Body of pancreas (tissue), 4 donors: ENCODE measurements at regions not wholly inside any gene's neighbourhood (a gene's known extent, or its start where the extent isn't known, plus 50 kb on each side); places are given as distances from the start of the nearest gene placed in this dataset.

Experiments used
- ATAC-seq: fragments of 150-250 bp; one replicate; pipeline ENCODE4 v1.9.1; 2016
- DNase-seq, 4 donors: peaks; one replicate each; pipeline ENCODE4 v3.0.0-alpha.2; 2019
- H3K27ac ChIP-seq, 4 donors: fragments of 200-600 bp; sonication (generic); 1 replicate in 3 of 4; 2 replicates in 1 of 4; pipeline versions ENCODE4 v1.5.1 to v1.6.1; 2016 to 2019; ENCODE audit warnings: mild to moderate bottlenecking in 1 of 4, mixed read lengths in 1 of 4, moderate library complexity in 1 of 4
- H3K27me3 ChIP-seq, 2 donors: fragments of 200-600 bp; sonication (generic); one replicate each; pipeline ENCODE4 v1.6.0; 2016; ENCODE audit warnings: mild to moderate bottlenecking in 1 of 2
- H3K36me3 ChIP-seq, 2 donors: fragments of 200-600 bp; sonication (generic); replicated peaks in 1 of 2; 2 replicates each; pipeline ENCODE4 v1.5.1; 2016; ENCODE audit warnings: low read depth in 2 of 2; ENCODE audit not compliant: insufficient read depth in 1 of 2
- H3K4me1 ChIP-seq: fragments of 200-600 bp; sonication (generic); one replicate; pipeline ENCODE4 v1.6.0; 2016
- H3K4me3 ChIP-seq, 2 donors: fragments of 200-600 bp; sonication (generic); 1 replicate in 1 of 2; 2 replicates in 1 of 2; pipeline ENCODE4 v1.5.1; 2016 to 2019
- H3K9me3 ChIP-seq, 3 donors: fragments of 200-600 bp; sonication (generic); 1 replicate in 2 of 3; 2 replicates in 1 of 3; pipeline ENCODE4 v1.5.1; 2016
- POLR2A ChIP-seq, 3 donors: fragments of 450-650 bp; IDR thresholded peaks; one replicate each; pipeline ENCODE4 v1.6.1; 2016; ENCODE audit warnings: antibody characterized with exemption in 3 of 3, mild to moderate bottlenecking in 2 of 3
- WGBS, 2 donors: methylation state at CpG; one replicate each; pipeline ENCODE4 v1.1.5; 2017; 5-methylcytosine and 5-hydroxymethylcytosine counted together
- intact Hi-C: fragments of 100-400 bp; cut with DNase I; formaldehyde crosslinking; loops from one replicate; pipeline ENCODE4 v1.15.1; 2023
- TF ChIP-seq, protein P1 (sequence below), 7 experiments: fragments of 450-650 bp in 4 of 7; fragments of 200-600 bp in 3 of 7; sonication (generic) in 3 of 7; IDR thresholded peaks; one replicate each; pipeline ENCODE4 v1.5.1; 2016 to 2019; ENCODE audit warnings: antibody characterized with exemption in 7 of 7

DNA sequence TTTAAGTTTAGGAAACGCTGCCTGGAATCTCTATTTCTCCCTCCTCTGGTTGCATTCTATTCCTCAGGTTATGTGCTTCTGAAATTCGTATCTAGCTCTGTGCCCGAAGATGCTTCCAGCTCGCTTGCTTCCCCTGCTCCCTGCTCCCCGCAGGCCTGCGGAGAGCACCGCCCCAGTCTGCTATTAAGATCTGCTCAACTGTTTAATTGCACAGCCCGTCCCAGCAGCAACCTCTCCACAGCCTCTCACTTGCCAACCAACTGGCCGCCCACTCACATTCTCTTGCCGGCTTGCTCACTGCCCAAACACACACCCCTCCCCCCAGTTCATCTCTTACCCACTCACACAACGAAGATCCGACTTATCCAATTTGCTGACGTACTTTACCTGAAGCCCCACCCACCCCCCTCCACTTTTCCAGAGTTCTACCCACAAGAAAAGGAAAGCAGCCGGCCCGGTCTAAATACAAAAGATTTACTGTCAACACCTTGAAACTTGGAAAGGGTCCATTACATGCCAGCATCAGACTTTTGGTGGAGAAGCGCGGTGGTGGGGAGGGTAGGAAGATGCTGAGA, 167.3 kb upstream of the KLF14 start:
- WGBS, 2 donors = 17 to 22% methylated on average over 17 of the region's 17 CpGs
- H3K4me3 ChIP-seq = no peak overlapping the region

DNA sequence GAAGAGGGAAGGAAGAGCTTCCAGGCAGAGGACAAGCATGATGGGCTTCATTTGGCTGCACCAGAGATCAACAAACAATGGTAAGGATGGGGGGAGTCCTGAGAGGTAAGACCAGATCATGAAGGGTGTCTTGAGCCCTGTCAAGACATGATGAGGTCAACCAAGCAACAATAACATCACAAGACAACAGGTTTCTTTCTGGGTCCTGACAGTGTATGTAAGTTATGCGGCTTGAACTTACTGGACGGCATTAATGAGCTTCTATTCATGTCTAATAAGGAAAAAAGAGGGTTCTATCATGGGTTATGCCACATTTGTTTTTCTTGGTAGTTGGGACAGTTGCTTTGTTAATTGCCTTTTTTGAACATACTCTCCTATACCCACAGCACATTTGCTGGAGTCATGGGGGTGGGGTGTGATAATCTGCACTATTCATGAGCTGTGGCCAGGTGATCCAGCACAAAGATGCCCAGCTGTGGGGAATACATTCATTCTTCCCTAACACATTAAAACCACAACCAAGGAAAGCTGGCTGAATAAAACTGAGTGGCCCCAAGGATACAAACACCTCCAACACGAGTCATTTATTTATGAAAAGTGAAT, 168.8 kb upstream of the KLF14 start:
- Histone ChIP-seq H3K27me3 (no peaks in the 10 kb centered on the region), H3K4me1 (peaks cover 70% of the 10 kb centered on the region), H3K36me3 (no peaks in the 10 kb centered on the region), H3K27ac (peak overlapping the region; percentile 66 to 74 (median 68)), H3K4me3 (no peak overlapping the region), H3K9me3 (no peaks in the 10 kb centered on the region)
- intact Hi-C loops = no loop called here
- no peak for ATAC-seq
- DNase-seq = no peak
- 84 to 90% methylated on average over 3 of the region's 3 CpGs for WGBS, 2 donors
- TF ChIP-seq, protein P1, sequence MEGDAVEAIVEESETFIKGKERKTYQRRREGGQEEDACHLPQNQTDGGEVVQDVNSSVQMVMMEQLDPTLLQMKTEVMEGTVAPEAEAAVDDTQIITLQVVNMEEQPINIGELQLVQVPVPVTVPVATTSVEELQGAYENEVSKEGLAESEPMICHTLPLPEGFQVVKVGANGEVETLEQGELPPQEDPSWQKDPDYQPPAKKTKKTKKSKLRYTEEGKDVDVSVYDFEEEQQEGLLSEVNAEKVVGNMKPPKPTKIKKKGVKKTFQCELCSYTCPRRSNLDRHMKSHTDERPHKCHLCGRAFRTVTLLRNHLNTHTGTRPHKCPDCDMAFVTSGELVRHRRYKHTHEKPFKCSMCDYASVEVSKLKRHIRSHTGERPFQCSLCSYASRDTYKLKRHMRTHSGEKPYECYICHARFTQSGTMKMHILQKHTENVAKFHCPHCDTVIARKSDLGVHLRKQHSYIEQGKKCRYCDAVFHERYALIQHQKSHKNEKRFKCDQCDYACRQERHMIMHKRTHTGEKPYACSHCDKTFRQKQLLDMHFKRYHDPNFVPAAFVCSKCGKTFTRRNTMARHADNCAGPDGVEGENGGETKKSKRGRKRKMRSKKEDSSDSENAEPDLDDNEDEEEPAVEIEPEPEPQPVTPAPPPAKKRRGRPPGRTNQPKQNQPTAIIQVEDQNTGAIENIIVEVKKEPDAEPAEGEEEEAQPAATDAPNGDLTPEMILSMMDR (IDR thresholded peaks at IDR 0.05) = no peak
- TF ChIP-seq POLR2A (IDR thresholded peaks at IDR 0.05) = no peak

More for the DNA sequence above, 167.3 kb upstream of the KLF14 start:
- Histone ChIP-seq H3K27ac (peak overlapping the region; percentile 66 to 74 (median 68)), H3K36me3 (no peaks in the 10 kb centered on the region), H3K4me1 (peaks cover 85% of the 10 kb centered on the region), H3K27me3 (no peaks in the 10 kb centered on the region), H3K9me3 (no peaks in the 10 kb centered on the region)
- peak; percentile 41 for ATAC-seq
- intact Hi-C loops = no loop called here
- DNase-seq = peak; percentile 53 to 87 (median 70)
- TF ChIP-seq, protein P1 (IDR thresholded peaks at IDR 0.05) = no peak
- peak in 2 of 3 donors; percentile 36 to 42 for TF ChIP-seq POLR2A (IDR thresholded peaks at IDR 0.05)

DNA sequence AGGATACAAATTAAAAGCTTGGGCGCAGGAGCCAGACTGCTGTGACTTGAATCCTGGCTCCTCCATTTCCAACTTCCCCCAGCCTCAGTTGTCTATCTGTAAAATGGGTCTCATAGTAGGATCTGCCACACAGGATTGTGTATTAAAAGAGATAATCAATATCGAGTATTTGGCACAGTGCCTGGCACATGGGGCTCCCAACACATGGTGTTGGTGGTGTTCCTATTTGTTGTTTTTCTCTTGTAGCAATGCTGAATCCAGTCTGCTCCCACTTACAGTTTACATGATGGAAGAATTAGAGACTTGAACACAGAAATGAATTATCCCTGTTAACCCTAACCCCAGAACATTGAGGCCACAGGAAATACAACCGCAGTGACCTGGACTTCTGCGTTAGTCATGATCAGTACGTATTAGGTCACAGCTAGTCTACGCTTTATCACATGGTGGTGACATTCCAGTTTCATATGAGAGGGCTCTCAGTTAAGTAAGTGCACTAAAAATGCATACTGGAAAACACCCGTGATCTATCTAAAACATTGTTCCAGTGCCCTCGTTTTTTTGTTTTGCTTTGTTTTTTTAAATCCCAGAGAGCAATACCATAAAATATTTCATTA, 169.5 kb upstream of the KLF14 start:
- Histone ChIP-seq H3K4me3 (no peak overlapping the region), H3K27ac (peak overlapping the region in 3 of 4 donors; percentile 62 to 74 (median 67)), H3K27me3 (no peaks in the 10 kb centered on the region), H3K36me3 (no peaks in the 10 kb centered on the region), H3K4me1 (peaks cover 64% of the 10 kb centered on the region), H3K9me3 (no peaks in the 10 kb centered on the region)
- ATAC-seq (no peak), DNase-seq (peak in 2 of 4 donors; percentile 33 to 46)
- intact Hi-C loops = no loop called here
- TF ChIP-seq, protein P1 (IDR thresholded peaks at IDR 0.05) = no peak
- TF ChIP-seq POLR2A (IDR thresholded peaks at IDR 0.05) = no peak
- 60 to 65% methylated on average over 8 of the region's 8 CpGs for whole genome bisulfite sequencing, 2 donors

DNA sequence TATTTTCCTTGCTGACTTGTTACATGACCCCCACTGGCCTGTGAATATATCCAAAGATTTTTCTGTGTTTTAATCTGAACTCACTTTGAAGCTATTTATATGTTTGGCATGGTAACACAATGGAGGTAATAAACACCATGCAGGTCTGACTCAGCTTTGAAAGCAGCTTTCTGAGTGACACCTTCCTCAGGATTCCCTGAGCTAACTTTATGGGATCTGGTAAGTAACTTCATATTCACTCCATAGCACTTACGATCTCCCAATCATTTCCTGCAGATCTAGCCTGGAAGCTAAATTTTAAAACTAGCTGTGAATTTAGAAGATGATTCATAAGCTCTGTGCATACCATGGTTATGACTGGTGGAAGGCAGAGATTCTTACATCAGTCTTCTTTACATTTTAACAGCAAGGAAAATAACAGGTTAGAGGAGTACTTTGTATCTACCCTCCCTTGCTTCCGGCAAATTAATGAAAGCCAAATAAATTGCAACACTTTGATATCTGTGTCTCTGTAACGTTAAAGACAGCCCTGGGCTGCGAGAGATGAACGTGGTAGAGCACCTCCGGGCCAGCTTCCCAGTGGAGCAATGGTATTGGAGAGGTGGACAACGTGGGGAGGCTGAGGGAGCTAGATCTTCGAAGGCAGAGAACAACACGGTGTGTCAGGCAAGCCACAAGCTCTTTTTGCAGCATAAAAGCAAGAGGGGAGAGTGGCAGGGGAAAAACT, 170.2 kb upstream of the KLF14 start:
- H3K27ac ChIP-seq = peak overlapping the region in 3 of 4 donors; percentile 62 to 74 (median 67)
- peaks cover 56% of the 10 kb centered on the region for H3K4me1 ChIP-seq
- H3K9me3 ChIP-seq = no peaks in the 10 kb centered on the region
- DNase-seq (no peak), ATAC-seq (peak; percentile 4)
- H3K36me3 ChIP-seq = no peaks in the 10 kb centered on the region
- H3K27me3 ChIP-seq = no peaks in the 10 kb centered on the region
- TF ChIP-seq, protein P1 (IDR thresholded peaks at IDR 0.05) = no peak
- TF ChIP-seq POLR2A (IDR thresholded peaks at IDR 0.05) = no peak
- H3K4me3 ChIP-seq = no peak overlapping the region
- intact Hi-C loops = no loop called here
- 53 to 57% methylated on average over 9 of the region's 9 CpGs for WGBS, 2 donors
